ENCODE measurements at regions not wholly inside any gene's neighbourhood (a gene's known extent, or its start where the extent isn't known, plus 50 kb on each side); places are given as distances from the start of the nearest gene placed in this dataset.

GRCh38 chr18:79583426-79583825 is 96.2 kb upstream of the CTDP1 start:
- Histone ChIP-seq H3K4me1 (peaks cover 0 to 15% (median 8%) of the 10 kb centered on the region in 4 donors), H3K4me3 (no peak overlapping the region), H3K27me3 (peaks cover 0 to 22% (median 0%) of the 10 kb centered on the region in 3 donors), H3K36me3 (no peaks in the 10 kb centered on the region), H3K27ac (no peak overlapping the region), H3K9me3 (no peaks in the 10 kb centered on the region)
- intact Hi-C loops (cut with DNase I; ENCODE audit: low total_unique reads), result no loop called here
- no peak for TF ChIP-seq EP300 (IDR thresholded peaks at IDR 0.05)
- TF ChIP-seq POLR2A (IDR thresholded peaks at IDR 0.05), result no peak
- TF ChIP-seq CTCF (IDR thresholded peaks at IDR 0.05), result no peak
- no peak for TF ChIP-seq POLR2AphosphoS5 (IDR thresholded peaks at IDR 0.05)
- WGBS, 5 donors, result 84 to 95% (median 90%) methylated on average over 12 to 13 of the region's 13 CpGs
- no peak for DNase-seq

- no peak for DNase-seq
- Histone ChIP-seq H3K9me3 (no peaks in the 10 kb centered on the region), H3K27me3 (peaks cover 0 to 25% (median 0%) of the 10 kb centered on the region in 3 donors), H3K36me3 (no peaks in the 10 kb centered on the region), H3K4me3 (no peak overlapping the region), H3K27ac (no peak overlapping the region), H3K4me1 (peaks cover under 1 to 21% (median 11%) of the 10 kb centered on the region in 4 donors)
- no peak for TF ChIP-seq POLR2AphosphoS5 (IDR thresholded peaks at IDR 0.05)
- TF ChIP-seq CTCF (IDR thresholded peaks at IDR 0.05), result no peak
- TF ChIP-seq POLR2A (IDR thresholded peaks at IDR 0.05), result no peak
- TF ChIP-seq EP300 (IDR thresholded peaks at IDR 0.05), result no peak
- 43 to 70% (median 62%) methylated on average over 7 to 15 of the region's 15 CpGs for WGBS, 5 donors
- intact Hi-C loops (cut with DNase I; ENCODE audit: low total_unique reads), result no loop called here
Observed at GRCh38 chr18:79583984-79584401, 95.6 kb upstream of the CTDP1 start.

- intact Hi-C loops (cut with DNase I; ENCODE audit: low total_unique reads), result no loop called here
- no peak for DNase-seq
- Histone ChIP-seq H3K4me1 (peaks cover 8 to 28% (median 18%) of the 10 kb centered on the region in 4 donors), H3K36me3 (no peaks in the 10 kb centered on the region), H3K4me3 (no peak overlapping the region), H3K9me3 (no peaks in the 10 kb centered on the region), H3K27me3 (peaks cover 0 to 29% (median under 1%) of the 10 kb centered on the region in 3 donors), H3K27ac (no peak overlapping the region)
- no peak for TF ChIP-seq POLR2A (IDR thresholded peaks at IDR 0.05)
- no peak for TF ChIP-seq CTCF (IDR thresholded peaks at IDR 0.05)
- no peak for TF ChIP-seq POLR2AphosphoS5 (IDR thresholded peaks at IDR 0.05)
- TF ChIP-seq EP300 (IDR thresholded peaks at IDR 0.05), result no peak
- 78 to 85% (median 79%) methylated on average over 17 to 20 of the region's 20 CpGs for WGBS, 5 donors
Observed at GRCh38 chr18:79584491-79585394, 94.9 kb upstream of the CTDP1 start.

GRCh38 chr18:79585395-79586370 is 93.9 kb upstream of the CTDP1 start:
- 76 to 89% (median 83%) methylated on average over 13 to 20 of the region's 20 CpGs for WGBS, 5 donors
- H3K9me3 ChIP-seq, result no peaks in the 10 kb centered on the region
- TF ChIP-seq EP300 (IDR thresholded peaks at IDR 0.05), result no peak
- TF ChIP-seq POLR2AphosphoS5 (IDR thresholded peaks at IDR 0.05), result no peak
- no peak for TF ChIP-seq POLR2A (IDR thresholded peaks at IDR 0.05)
- no peak for TF ChIP-seq CTCF (IDR thresholded peaks at IDR 0.05)

More at GRCh38 chr18:79585395-79586370, 93.9 kb upstream of the CTDP1 start:
- Histone ChIP-seq H3K27ac (no peak overlapping the region), H3K36me3 (no peaks in the 10 kb centered on the region), H3K4me3 (no peak overlapping the region), H3K4me1 (peaks cover 8 to 38% (median 25%) of the 10 kb centered on the region in 4 donors), H3K27me3 (peaks cover 0 to 39% (median 4%) of the 10 kb centered on the region in 3 donors)
- no peak for DNase-seq
- intact Hi-C loops (cut with DNase I; ENCODE audit: low total_unique reads), result no loop called here

All from stomach (tissue), 8 donors.